CD4-positive, alpha-beta memory T cell (primary cell): ENCODE measurements at regions not wholly inside any gene's neighbourhood (a gene's known extent, or its start where the extent isn't known, plus 50 kb on each side); places are given as distances from the start of the nearest gene placed in this dataset.
"Not testable (repeated sequence)": the region's sequence is repeated elsewhere in the genome, so short reads cannot be mapped to it uniquely, and the experiment has no call there.

Experiments used
- CTCF ChIA-PET: fragments of 350-600 bp; sonication (Branson Sonifier 250); formaldehyde crosslinking; loops from one replicate; lab custom pipeline; 2021; ENCODE audit warnings: inconsistent platforms; ENCODE audit not compliant: partially characterized antibody; lab: Charles Lee
- POLR2A ChIA-PET: fragments of 350-600 bp; sonication (Branson Sonifier 250); formaldehyde crosslinking; loops from one replicate; lab custom pipeline; 2021; ENCODE audit not compliant: partially characterized antibody; lab: Charles Lee
- DNase-seq, 5 donors: peaks; one replicate each; pipeline versions ENCODE4 v3.0.0 to v3.0.0-alpha.2; 2020 to 2022; ENCODE audit warnings: mixed read lengths in 1 of 5
- H3K27ac ChIP-seq: one replicate; pipeline ENCODE4 v1.7.0; 2013; ENCODE audit warnings: low read depth, low read length
- H3K27me3 ChIP-seq: 2 replicates; pipeline ENCODE4 v1.7.0; 2013; ENCODE audit warnings: mild to moderate bottlenecking, low read length, moderate library complexity; ENCODE audit not compliant: insufficient read depth
- H3K36me3 ChIP-seq: 2 replicates; pipeline ENCODE4 v1.7.0; 2013; ENCODE audit warnings: mild to moderate bottlenecking, low read length, moderate library complexity; ENCODE audit not compliant: insufficient read depth
- H3K4me1 ChIP-seq: 2 replicates; pipeline ENCODE4 v1.7.0; 2013; ENCODE audit warnings: mild to moderate bottlenecking, low read length, moderate library complexity; ENCODE audit not compliant: insufficient read depth
- H3K4me3 ChIP-seq, 2 donors: one replicate each; pipeline ENCODE4 v1.7.0; 2013; ENCODE audit warnings: low read length in 2 of 2, mild to moderate bottlenecking in 1 of 2
- H3K9me3 ChIP-seq, 2 donors: one replicate each; pipeline ENCODE4 v1.7.0; 2013; ENCODE audit warnings: low read length in 2 of 2, control low read depth in 1 of 2; ENCODE audit not compliant: control insufficient read depth in 1 of 2
- H3K27ac Mint-ChIP-seq, 7 donors: one replicate each; pipeline ENCODE4 v1.8.0; 2020 to 2021; ENCODE audit warnings: mixed read lengths in 7 of 7, mild to moderate bottlenecking in 6 of 7, inconsistent platforms in 3 of 7, moderate library complexity in 3 of 7
- H3K27me3 Mint-ChIP-seq, 2 donors: one replicate each; pipeline ENCODE4 v1.8.0; 2020 to 2021; ENCODE audit warnings: mixed read lengths in 2 of 2
- H3K36me3 Mint-ChIP-seq, 2 donors: one replicate each; pipeline ENCODE4 v1.8.0; 2020 to 2021; ENCODE audit warnings: mixed read lengths in 2 of 2, inconsistent platforms in 1 of 2, mild to moderate bottlenecking in 1 of 2
- H3K4me1 Mint-ChIP-seq, 4 donors: one replicate each; pipeline ENCODE4 v1.8.0; 2020 to 2021; ENCODE audit warnings: mixed read lengths in 4 of 4, mild to moderate bottlenecking in 1 of 4
- H3K4me3 Mint-ChIP-seq, 8 donors: one replicate each; pipeline ENCODE4 v1.8.0; 2020 to 2021; ENCODE audit warnings: mixed read lengths in 8 of 8, mild to moderate bottlenecking in 7 of 8, moderate library complexity in 6 of 8, inconsistent platforms in 3 of 8
- H3K9me3 Mint-ChIP-seq, 8 donors: one replicate each; pipeline ENCODE4 v1.8.0; 2020 to 2021; ENCODE audit warnings: mixed read lengths in 8 of 8, mild to moderate bottlenecking in 5 of 8, inconsistent platforms in 3 of 8, moderate library complexity in 1 of 8
- intact Hi-C: fragments of 100-400 bp; cut with micrococcal nuclease; formaldehyde crosslinking; loops from one replicate; pipeline ENCODE4 v1.15.1; 2023

GRCh38 chr10:9848278-9848677, 1169.4 kb upstream of the CELF2 start:
- no peaks in the 10 kb centered on the region for H3K4me1 Mint-ChIP-seq
- DNase-seq = no peak
- H3K9me3 Mint-ChIP-seq = peaks cover 6 to 47% (median 30%) of the 10 kb centered on the region in 8 donors
- H3K36me3 Mint-ChIP-seq = no peaks in the 10 kb centered on the region
- H3K4me3 ChIP-seq = no peak overlapping the region
- POLR2A ChIA-PET = no interaction called here
- H3K27me3 Mint-ChIP-seq = no peaks in the 10 kb centered on the region
- no peaks in the 10 kb centered on the region for H3K27me3 ChIP-seq
- no peaks in the 10 kb centered on the region for H3K36me3 ChIP-seq
- H3K9me3 ChIP-seq = no peaks in the 10 kb centered on the region
- intact Hi-C loops = no loop called here
- H3K27ac ChIP-seq = no peak overlapping the region
- no peak overlapping the region for H3K27ac Mint-ChIP-seq
- H3K4me1 ChIP-seq = no peaks in the 10 kb centered on the region
- H3K4me3 Mint-ChIP-seq = no peak overlapping the region
- CTCF ChIA-PET = no interaction called here

GRCh38 chr10:9848981-9849380, 1168.7 kb upstream of the CELF2 start:
- Mint-ChIP-seq H3K27me3 (no peaks in the 10 kb centered on the region), H3K36me3 (no peaks in the 10 kb centered on the region), H3K9me3 (peaks cover 6 to 49% (median 29%) of the 10 kb centered on the region in 8 donors), H3K4me3 (no peak overlapping the region), H3K27ac (no peak overlapping the region), H3K4me1 (no peaks in the 10 kb centered on the region)
- Histone ChIP-seq H3K27ac (no peak overlapping the region), H3K36me3 (no peaks in the 10 kb centered on the region), H3K4me1 (no peaks in the 10 kb centered on the region), H3K9me3 (no peaks in the 10 kb centered on the region), H3K4me3 (no peak overlapping the region), H3K27me3 (no peaks in the 10 kb centered on the region)
- CTCF ChIA-PET = no interaction called here
- POLR2A ChIA-PET = no interaction called here
- DNase-seq = no peak
- intact Hi-C loops = no loop called here

GRCh38 chr10:9850415-9850814, 1167.3 kb upstream of the CELF2 start:
- Mint-ChIP-seq H3K27me3 (no peaks in the 10 kb centered on the region), H3K36me3 (no peaks in the 10 kb centered on the region), H3K9me3 (peaks cover 0 to 35% (median 17%) of the 10 kb centered on the region in 8 donors), H3K27ac (no peak overlapping the region), H3K4me3 (no peak overlapping the region), H3K4me1 (no peaks in the 10 kb centered on the region)
- no peak for DNase-seq
- Histone ChIP-seq H3K27ac (no peak overlapping the region), H3K9me3 (no peaks in the 10 kb centered on the region), H3K4me3 (no peak overlapping the region), H3K27me3 (no peaks in the 10 kb centered on the region), H3K4me1 (no peaks in the 10 kb centered on the region), H3K36me3 (no peaks in the 10 kb centered on the region)
- ChIA-PET POLR2A (no interaction called here), CTCF (no interaction called here)
- intact Hi-C loops = no loop called here

GRCh38 chr10:9851808-9852207, 1165.9 kb upstream of the CELF2 start:
- H3K27me3 Mint-ChIP-seq = no peaks in the 10 kb centered on the region
- Histone ChIP-seq H3K9me3 (no peaks in the 10 kb centered on the region), H3K27me3 (no peaks in the 10 kb centered on the region), H3K36me3 (no peaks in the 10 kb centered on the region), H3K4me1 (no peaks in the 10 kb centered on the region), H3K4me3 (no peak overlapping the region), H3K27ac (no peak overlapping the region)
- DNase-seq = no peak
- ChIA-PET CTCF (no interaction called here), POLR2A (no interaction called here)
- peaks cover 3 to 36% (median 15%) of the 10 kb centered on the region in 8 donors for H3K9me3 Mint-ChIP-seq
- no peak overlapping the region for H3K4me3 Mint-ChIP-seq
- no peaks in the 10 kb centered on the region for H3K4me1 Mint-ChIP-seq
- H3K36me3 Mint-ChIP-seq = no peaks in the 10 kb centered on the region
- no peak overlapping the region for H3K27ac Mint-ChIP-seq
- intact Hi-C loops = no loop called here

- ChIA-PET POLR2A (no interaction called here), CTCF (no interaction called here)
- Histone ChIP-seq H3K36me3 (no peaks in the 10 kb centered on the region), H3K27ac (no peak overlapping the region), H3K4me3 (no peak overlapping the region), H3K4me1 (no peaks in the 10 kb centered on the region), H3K9me3 (no peaks in the 10 kb centered on the region), H3K27me3 (no peaks in the 10 kb centered on the region)
- intact Hi-C loops = no loop called here
- no peaks in the 10 kb centered on the region for H3K4me1 Mint-ChIP-seq
- H3K36me3 Mint-ChIP-seq = no peaks in the 10 kb centered on the region
- no peak for DNase-seq
- no peaks in the 10 kb centered on the region for H3K27me3 Mint-ChIP-seq
- H3K9me3 Mint-ChIP-seq = peaks cover 3 to 36% (median 14%) of the 10 kb centered on the region in 8 donors
- no peak overlapping the region for H3K4me3 Mint-ChIP-seq
- H3K27ac Mint-ChIP-seq = no peak overlapping the region
Measured at GRCh38 chr10:9853405-9854355, 1164.0 kb upstream of the CELF2 start.

- H3K4me1 Mint-ChIP-seq, intact Hi-C loops, H3K27me3 ChIP-seq, H3K4me1 ChIP-seq, H3K27me3 Mint-ChIP-seq, CTCF ChIA-PET, H3K27ac ChIP-seq, H3K9me3 ChIP-seq, H3K36me3 Mint-ChIP-seq, POLR2A ChIA-PET, H3K4me3 Mint-ChIP-seq, H3K4me3 ChIP-seq, H3K36me3 ChIP-seq, H3K27ac Mint-ChIP-seq: not testable (repeated sequence)
- H3K9me3 Mint-ChIP-seq = peaks cover under 1 to 33% (median 14%) of the 10 kb centered on the region in 8 donors
- DNase-seq = peak in 1 of 5 donors; percentile 23
Measured at GRCh38 chr10:9855451-9855850, 1162.2 kb upstream of the CELF2 start.

GRCh38 chr10:9858816-9859215, 1158.9 kb upstream of the CELF2 start:
- Histone ChIP-seq H3K27me3 (no peaks in the 10 kb centered on the region), H3K4me1 (no peaks in the 10 kb centered on the region), H3K27ac (no peak overlapping the region), H3K9me3 (no peaks in the 10 kb centered on the region), H3K36me3 (no peaks in the 10 kb centered on the region), H3K4me3 (no peak overlapping the region)
- no peaks in the 10 kb centered on the region for H3K4me1 Mint-ChIP-seq
- ChIA-PET POLR2A (no interaction called here), CTCF (no interaction called here)
- intact Hi-C loops = no loop called here
- no peak overlapping the region for H3K4me3 Mint-ChIP-seq
- peaks cover 0 to 9% (median 5%) of the 10 kb centered on the region in 8 donors for H3K9me3 Mint-ChIP-seq
- no peaks in the 10 kb centered on the region for H3K27me3 Mint-ChIP-seq
- DNase-seq = no peak
- H3K27ac Mint-ChIP-seq = no peak overlapping the region
- no peaks in the 10 kb centered on the region for H3K36me3 Mint-ChIP-seq
